Esophagus muscularis mucosa (tissue), 3 donors: ENCODE measurements at regions not wholly inside any gene's neighbourhood (a gene's known extent, or its start where the extent isn't known, plus 50 kb on each side); places are given as distances from the start of the nearest gene placed in this dataset.

Experiments
- POLR2A ChIP-seq: fragments of 450-650 bp; IDR thresholded peaks from one replicate; pipeline ENCODE4 v1.6.1; 2017; ENCODE audit warnings: antibody characterized with exemption, moderate library complexity, mild to moderate bottlenecking, low read depth
- POLR2AphosphoS5 ChIP-seq, 2 donors: sonication (generic); formaldehyde crosslinking; IDR thresholded peaks; one replicate each; pipeline ENCODE4 v1.6.1; 2017; ENCODE audit warnings: antibody characterized with exemption in 2 of 2
- TF ChIP-seq, protein P1 (sequence below), 3 experiments: fragments of 200-600 bp in 2 of 3; fragments of 450-650 bp in 1 of 3; sonication (generic) in 2 of 3; IDR thresholded peaks; one replicate each; pipeline ENCODE4 v1.5.1; 2017 to 2019; ENCODE audit warnings: antibody characterized with exemption in 3 of 3, mild to moderate bottlenecking in 2 of 3, moderate library complexity in 1 of 3

DNA sequence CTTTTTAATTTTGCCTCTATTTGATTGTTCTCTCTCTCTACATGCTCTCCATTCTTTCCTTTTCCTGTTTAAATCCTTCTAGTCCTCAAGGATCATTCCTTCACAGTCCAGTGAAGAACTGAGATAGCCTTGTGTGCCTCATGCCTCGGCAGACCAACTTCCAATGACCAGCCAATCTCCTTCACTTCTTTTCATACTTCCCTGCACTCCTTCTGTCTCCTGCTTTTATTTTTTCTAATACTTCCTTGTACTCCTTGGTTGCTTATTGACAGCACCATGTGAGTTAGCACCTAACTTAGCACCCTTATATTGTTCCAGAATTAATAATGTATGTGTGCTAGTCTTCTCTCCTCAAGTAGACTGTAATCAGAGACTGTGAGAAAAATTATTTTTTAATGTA, 246.8 kb downstream of the ADGRG6 start:
- TF ChIP-seq POLR2AphosphoS5 (IDR thresholded peaks at IDR 0.05) (no peak), POLR2A (no peak)
- TF ChIP-seq, protein P1, sequence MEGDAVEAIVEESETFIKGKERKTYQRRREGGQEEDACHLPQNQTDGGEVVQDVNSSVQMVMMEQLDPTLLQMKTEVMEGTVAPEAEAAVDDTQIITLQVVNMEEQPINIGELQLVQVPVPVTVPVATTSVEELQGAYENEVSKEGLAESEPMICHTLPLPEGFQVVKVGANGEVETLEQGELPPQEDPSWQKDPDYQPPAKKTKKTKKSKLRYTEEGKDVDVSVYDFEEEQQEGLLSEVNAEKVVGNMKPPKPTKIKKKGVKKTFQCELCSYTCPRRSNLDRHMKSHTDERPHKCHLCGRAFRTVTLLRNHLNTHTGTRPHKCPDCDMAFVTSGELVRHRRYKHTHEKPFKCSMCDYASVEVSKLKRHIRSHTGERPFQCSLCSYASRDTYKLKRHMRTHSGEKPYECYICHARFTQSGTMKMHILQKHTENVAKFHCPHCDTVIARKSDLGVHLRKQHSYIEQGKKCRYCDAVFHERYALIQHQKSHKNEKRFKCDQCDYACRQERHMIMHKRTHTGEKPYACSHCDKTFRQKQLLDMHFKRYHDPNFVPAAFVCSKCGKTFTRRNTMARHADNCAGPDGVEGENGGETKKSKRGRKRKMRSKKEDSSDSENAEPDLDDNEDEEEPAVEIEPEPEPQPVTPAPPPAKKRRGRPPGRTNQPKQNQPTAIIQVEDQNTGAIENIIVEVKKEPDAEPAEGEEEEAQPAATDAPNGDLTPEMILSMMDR (IDR thresholded peaks at IDR 0.05), result no peak
